IPS DF 6.9 (cell line): ENCODE measurements at regions not wholly inside any gene's neighbourhood (a gene's known extent, or its start where the extent isn't known, plus 50 kb on each side); places are given as distances from the start of the nearest gene placed in this dataset.
"Not testable (repeated sequence)": the region's sequence is repeated elsewhere in the genome, so short reads cannot be mapped to it uniquely, and the experiment has no call there.

Experiments used
- DNase-seq: peaks from one replicate; pipeline ENCODE4 v3.0.0-alpha.2; 2013; ENCODE audit warnings: low read depth, low spot score
- H3K27ac ChIP-seq: one replicate; pipeline ENCODE4 v1.5.1; 2013; ENCODE audit warnings: low read length, control low read depth
- H3K27me3 ChIP-seq: 2 replicates; pipeline ENCODE4 v1.6.1; 2013; ENCODE audit warnings: mild to moderate bottlenecking, low read length; ENCODE audit not compliant: control insufficient read depth, insufficient read depth
- H3K36me3 ChIP-seq: 2 replicates; pipeline ENCODE4 v1.6.1; 2013; ENCODE audit warnings: low read length; ENCODE audit not compliant: control insufficient read depth, insufficient read depth
- H3K4me1 ChIP-seq: 2 replicates; pipeline ENCODE4 v1.6.1; 2013; ENCODE audit warnings: low read length; ENCODE audit not compliant: control insufficient read depth, insufficient read depth
- H3K4me3 ChIP-seq: 2 replicates; pipeline ENCODE4 v1.5.1; 2013; ENCODE audit warnings: mild to moderate bottlenecking, low read length
- H3K9me3 ChIP-seq: 2 replicates; pipeline ENCODE4 v1.6.1; 2013; ENCODE audit warnings: low read length, inconsistent platforms; ENCODE audit not compliant: control insufficient read depth, insufficient read depth
- WGBS: extraction: QIAGEN DNeasy Blood & Tissue Kit; methylation state at CpG from one replicate; pipeline ENCODE4 v1.1.7; 2013; ENCODE audit warnings: mixed read lengths, missing lambda C conversion rate; ENCODE audit not compliant: insufficient read length, insufficient coverage; 5-methylcytosine and 5-hydroxymethylcytosine counted together

- H3K36me3 ChIP-seq = no peaks in the 10 kb centered on the region
- H3K27ac ChIP-seq = no peak overlapping the region
- H3K4me1 ChIP-seq = no peaks in the 10 kb centered on the region
- no CpG with 5 or more reads among the region's 2 CpGs for WGBS
- H3K27me3 ChIP-seq = no peaks in the 10 kb centered on the region
- H3K9me3 ChIP-seq = no peaks in the 10 kb centered on the region
- DNase-seq = no peak
- H3K4me3 ChIP-seq = no peak overlapping the region
Observed at GRCh38 chr13:24563087-24563486, 50.5 kb upstream of the PARP4 start.

DNA sequence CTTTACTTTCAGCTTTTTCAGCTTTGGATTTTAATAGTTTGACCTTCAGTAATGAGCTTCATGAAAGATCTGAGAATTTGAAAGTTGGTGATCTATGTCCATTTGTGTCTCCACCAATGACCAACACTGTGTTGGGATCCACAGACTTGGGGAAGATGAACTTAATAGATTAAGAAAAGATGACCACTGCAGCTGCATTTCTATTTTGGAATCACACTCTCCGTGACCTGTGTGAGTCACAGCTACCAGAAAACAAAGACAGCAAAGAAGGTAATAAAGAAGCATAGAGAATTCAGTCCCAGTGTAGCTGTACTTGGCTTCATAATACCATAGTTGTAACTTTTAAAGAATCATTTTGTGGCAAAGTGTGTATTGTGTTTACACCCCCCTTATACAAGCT, 51.4 kb upstream of the PARP4 start:
- not testable (repeated sequence) for H3K27ac ChIP-seq, H3K9me3 ChIP-seq, H3K36me3 ChIP-seq, H3K4me3 ChIP-seq, H3K4me1 ChIP-seq, DNase-seq, H3K27me3 ChIP-seq
- no CpG with 5 or more reads among the region's 1 CpG for WGBS

DNA sequence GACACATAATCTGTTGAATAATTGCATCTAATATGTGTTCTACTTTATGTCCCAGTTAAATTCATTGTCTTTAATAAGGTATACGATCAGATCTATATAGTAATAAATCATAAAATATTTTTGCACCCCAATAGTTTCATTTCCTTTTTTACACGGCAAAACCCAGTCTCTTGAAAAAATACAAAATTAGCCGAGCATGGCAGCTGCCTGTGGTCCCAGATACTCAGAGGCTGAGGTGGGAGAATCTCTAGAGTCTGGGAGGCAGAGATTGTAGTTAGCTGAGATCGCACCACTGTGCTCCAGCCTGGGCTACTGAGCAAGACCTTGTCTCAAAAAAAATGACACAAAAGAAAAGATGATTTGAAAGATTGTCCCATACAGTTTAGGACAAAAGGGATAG, 52.3 kb upstream of the PARP4 start:
- no peak overlapping the region for H3K27ac ChIP-seq
- H3K4me1 ChIP-seq = no peaks in the 10 kb centered on the region
- H3K36me3 ChIP-seq = no peaks in the 10 kb centered on the region
- no peaks in the 10 kb centered on the region for H3K27me3 ChIP-seq
- no peak overlapping the region for H3K4me3 ChIP-seq
- no peak for DNase-seq
- no CpG with 5 or more reads among the region's 4 CpGs for WGBS
- H3K9me3 ChIP-seq = no peaks in the 10 kb centered on the region

DNA sequence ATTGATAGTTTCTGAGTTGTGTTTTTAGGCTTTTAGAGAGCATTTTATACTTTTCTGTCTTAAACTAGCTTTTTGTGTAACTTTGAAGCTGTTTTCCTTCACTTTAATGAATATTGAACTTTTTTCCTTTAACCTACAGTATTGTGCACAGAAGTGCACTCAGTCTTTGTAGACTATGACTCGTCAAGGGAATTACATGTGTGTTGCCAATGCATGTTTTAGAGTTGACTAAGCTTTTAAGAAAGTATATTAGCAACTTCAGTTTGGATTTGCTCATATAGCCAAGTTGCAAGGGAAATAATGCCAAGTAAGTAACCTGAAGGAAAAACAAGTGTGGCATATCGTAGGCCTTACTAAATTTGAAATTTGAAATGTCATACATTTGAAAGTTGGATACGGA, 55.0 kb upstream of the PARP4 start:
- H3K36me3 ChIP-seq, DNase-seq, H3K9me3 ChIP-seq, H3K4me1 ChIP-seq, H3K27ac ChIP-seq, H3K27me3 ChIP-seq, H3K4me3 ChIP-seq: not testable (repeated sequence)
- no CpG with 5 or more reads among the region's 3 CpGs for WGBS

GRCh38 chr13:24574847-24575246, 62.3 kb upstream of the PARP4 start:
- H3K4me1 ChIP-seq = no peaks in the 10 kb centered on the region
- H3K27me3 ChIP-seq = no peaks in the 10 kb centered on the region
- no peaks in the 10 kb centered on the region for H3K9me3 ChIP-seq
- no peak overlapping the region for H3K27ac ChIP-seq
- H3K4me3 ChIP-seq = no peak overlapping the region
- WGBS = no CpG with 5 or more reads among the region's 1 CpG
- DNase-seq = no peak
- H3K36me3 ChIP-seq = no peaks in the 10 kb centered on the region

DNA sequence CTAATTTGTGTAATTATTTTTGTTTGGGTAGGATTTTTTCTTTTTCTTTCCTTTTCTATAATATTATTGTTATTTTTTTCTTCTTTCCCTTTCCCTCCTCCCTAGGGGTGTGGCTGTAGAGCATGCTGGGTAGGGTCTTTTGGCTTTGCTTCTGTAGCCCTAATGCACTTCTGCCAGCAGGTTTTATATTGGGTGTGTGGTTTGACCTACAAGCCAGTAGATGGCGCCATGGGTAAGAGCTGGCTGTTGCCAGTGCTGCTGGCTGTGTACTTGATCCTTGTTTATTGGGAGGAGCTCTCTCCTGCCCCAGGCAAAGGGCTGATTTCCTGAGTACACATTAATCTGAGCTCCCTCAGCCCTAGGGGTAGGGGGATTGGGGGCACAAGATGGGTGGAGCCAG, 67.7 kb upstream of the PARP4 start:
- H3K4me3 ChIP-seq, H3K27ac ChIP-seq, H3K27me3 ChIP-seq, H3K9me3 ChIP-seq, H3K36me3 ChIP-seq, H3K4me1 ChIP-seq: not testable (repeated sequence)
- DNase-seq = peak; percentile 0
- no CpG with 5 or more reads among the region's 1 CpG for WGBS

DNA sequence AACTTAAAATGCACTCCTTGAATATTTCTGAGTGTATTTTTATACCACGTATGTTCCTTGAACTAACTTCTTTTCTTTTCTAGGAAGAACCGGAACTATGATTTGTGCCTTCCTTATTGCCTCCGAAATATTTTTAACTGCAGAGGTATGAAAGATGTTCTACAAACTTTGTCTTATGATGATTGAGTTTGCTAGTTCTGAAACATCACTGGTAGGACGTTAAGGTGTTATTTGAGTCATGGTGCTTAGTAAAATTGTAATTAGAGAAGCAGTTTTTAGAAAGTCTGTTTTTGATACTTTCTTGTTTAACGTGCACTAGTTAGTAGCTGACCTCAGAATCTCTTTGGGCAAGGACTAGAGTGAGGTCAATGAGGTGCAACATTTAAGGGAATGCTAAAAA, 69.0 kb upstream of the PARP4 start:
- H3K4me1 ChIP-seq, H3K4me3 ChIP-seq, H3K27me3 ChIP-seq, H3K27ac ChIP-seq, H3K9me3 ChIP-seq, H3K36me3 ChIP-seq, DNase-seq: not testable (repeated sequence)
- WGBS = no CpG with 5 or more reads among the region's 5 CpGs

DNA sequence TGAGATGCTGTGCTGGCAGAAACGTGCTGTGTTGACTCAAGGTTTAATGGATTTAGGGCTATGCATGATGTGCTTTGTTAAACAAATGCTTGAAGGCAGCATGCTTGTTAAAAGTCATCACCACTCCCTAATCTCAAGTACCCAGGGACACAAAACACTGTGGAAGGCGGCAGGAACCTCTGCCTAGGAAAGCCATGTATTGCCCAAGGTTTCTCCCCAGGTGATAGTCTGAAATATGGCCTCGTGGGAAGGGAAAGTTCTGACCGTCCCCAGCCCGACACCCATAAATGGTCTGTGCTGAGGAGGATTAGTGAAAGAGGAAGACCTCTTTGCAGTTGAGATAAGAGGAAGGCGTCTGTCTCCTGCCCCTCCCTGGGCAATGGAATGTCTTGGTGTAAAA, 79.1 kb upstream of the PARP4 start:
- H3K36me3 ChIP-seq, H3K9me3 ChIP-seq, H3K27me3 ChIP-seq, DNase-seq, H3K4me3 ChIP-seq, H3K4me1 ChIP-seq, H3K27ac ChIP-seq: not testable (repeated sequence)
- no CpG with 5 or more reads among the region's 6 CpGs for WGBS

DNA sequence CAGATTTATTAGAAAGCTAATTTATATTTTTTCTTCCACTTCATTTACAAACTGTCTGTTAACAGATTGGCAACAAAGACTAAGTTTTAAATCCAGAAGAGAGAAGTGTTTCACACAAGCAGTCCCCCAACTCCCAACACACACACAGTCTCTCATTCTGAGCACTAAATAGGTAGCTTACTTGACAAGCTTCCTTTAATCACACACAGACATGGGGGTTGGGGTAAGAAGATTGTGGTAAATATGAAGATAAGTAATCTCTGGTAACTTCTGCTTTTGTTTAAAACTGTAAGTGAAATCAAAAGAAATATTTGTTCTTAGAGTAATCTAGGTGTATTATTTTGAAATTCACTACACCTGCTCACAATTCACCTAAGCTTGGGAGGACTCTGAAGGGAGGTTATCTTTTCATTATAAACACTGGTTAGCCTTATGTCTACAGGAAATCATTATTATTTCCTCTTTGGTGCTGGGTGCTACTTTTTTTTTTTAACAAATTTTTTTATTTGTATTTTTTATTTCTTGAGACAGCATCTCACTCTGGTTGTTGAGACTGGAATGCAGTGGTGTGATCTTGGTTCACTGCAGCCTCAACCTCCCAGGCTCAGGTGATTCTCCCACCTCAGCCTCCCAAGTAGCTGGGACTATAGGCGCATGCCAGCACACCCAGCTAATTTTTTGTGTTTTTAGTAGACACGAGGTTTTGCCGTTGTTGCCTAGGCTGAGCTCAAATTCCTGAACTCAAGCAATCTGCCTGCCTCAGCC, 82.1 kb upstream of the ATP12A start:
- no CpG with 5 or more reads among the region's 3 CpGs for WGBS

GRCh38 chr13:24599019-24599791, 81.0 kb upstream of the ATP12A start:
- H3K9me3 ChIP-seq, H3K27ac ChIP-seq, H3K4me3 ChIP-seq, H3K27me3 ChIP-seq, H3K4me1 ChIP-seq, H3K36me3 ChIP-seq, DNase-seq: not testable (repeated sequence)
- WGBS = no CpG with 5 or more reads among the region's 10 CpGs

More for the DNA sequence above, 82.1 kb upstream of the ATP12A start:
- H3K4me3 ChIP-seq, DNase-seq, H3K27me3 ChIP-seq, H3K36me3 ChIP-seq, H3K4me1 ChIP-seq, H3K9me3 ChIP-seq, H3K27ac ChIP-seq: not testable (repeated sequence)

DNA sequence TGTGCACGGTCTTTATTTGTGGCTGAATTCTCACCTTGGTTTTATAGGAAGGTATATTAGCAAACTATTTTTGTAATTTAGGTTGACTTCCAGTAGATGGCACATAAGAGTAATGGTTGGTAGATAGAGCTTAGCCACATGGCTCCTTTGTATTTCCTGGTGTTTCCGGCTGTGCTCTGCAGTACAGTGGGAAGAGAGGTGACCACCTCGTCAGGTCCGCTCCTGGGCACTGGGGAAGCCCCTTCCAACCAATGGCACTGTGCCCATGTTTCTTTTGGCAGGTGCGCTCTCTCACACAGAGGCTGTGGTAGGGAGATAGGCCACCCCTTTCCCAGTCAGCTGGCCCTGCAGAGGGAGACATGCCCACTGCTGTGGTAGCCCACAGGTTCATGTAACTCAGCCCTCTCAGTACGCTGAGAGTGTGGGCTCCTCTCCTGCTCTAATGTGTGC, 74.3 kb upstream of the ATP12A start:
- Histone ChIP-seq H3K36me3 (no peaks in the 10 kb centered on the region), H3K27me3 (no peaks in the 10 kb centered on the region), H3K9me3 (no peaks in the 10 kb centered on the region), H3K4me1 (no peaks in the 10 kb centered on the region), H3K4me3 (no peak overlapping the region), H3K27ac (no peak overlapping the region)
- no peak for DNase-seq
- no CpG with 5 or more reads among the region's 6 CpGs for WGBS
